ENCODE measurements at regions not wholly inside any gene's neighbourhood (a gene's known extent, or its start where the extent isn't known, plus 50 kb on each side); places are given as distances from the start of the nearest gene placed in this dataset.

DNA sequence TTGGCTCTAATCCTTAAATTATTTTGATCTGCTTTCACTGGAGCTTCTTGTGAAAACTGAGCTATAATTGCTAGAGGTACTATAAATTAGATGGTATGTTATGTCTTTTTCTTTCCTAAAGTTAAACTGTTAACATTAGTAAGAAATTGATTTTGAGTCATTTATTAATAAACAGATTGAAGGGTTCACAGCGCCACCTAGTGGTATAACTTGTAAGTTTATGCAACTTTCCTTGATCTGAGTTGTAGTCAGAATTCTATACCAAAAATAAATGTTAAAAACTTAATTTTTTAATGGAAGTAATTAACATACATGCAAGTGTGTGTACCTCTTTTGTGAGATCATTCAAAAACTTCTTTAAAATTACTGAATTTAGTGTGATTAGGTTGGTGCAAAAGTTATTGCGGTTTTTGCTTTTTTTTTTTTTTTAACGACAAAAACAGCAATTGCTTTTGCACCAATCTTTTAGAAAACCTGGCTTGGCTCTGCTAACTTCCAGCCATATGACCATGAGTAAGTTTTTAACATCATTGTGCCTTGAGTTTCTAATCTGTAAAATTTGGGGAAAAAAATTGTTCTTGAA lies 151.5 kb downstream of the CENPC start:
- TF ChIP-seq, protein P1, sequence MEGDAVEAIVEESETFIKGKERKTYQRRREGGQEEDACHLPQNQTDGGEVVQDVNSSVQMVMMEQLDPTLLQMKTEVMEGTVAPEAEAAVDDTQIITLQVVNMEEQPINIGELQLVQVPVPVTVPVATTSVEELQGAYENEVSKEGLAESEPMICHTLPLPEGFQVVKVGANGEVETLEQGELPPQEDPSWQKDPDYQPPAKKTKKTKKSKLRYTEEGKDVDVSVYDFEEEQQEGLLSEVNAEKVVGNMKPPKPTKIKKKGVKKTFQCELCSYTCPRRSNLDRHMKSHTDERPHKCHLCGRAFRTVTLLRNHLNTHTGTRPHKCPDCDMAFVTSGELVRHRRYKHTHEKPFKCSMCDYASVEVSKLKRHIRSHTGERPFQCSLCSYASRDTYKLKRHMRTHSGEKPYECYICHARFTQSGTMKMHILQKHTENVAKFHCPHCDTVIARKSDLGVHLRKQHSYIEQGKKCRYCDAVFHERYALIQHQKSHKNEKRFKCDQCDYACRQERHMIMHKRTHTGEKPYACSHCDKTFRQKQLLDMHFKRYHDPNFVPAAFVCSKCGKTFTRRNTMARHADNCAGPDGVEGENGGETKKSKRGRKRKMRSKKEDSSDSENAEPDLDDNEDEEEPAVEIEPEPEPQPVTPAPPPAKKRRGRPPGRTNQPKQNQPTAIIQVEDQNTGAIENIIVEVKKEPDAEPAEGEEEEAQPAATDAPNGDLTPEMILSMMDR (conservative IDR thresholded peaks at IDR 0.05 in 1 of 2, IDR thresholded peaks at IDR 0.05 in 1 of 2; ENCODE audit: extremely low read depth in 1 of 2, insufficient read depth in 1 of 2, low read depth in 1 of 2, low read length in 2 of 2), result peak; percentile 55 to 67
- no peak for TF ChIP-seq EZH2 (IDR thresholded peaks at IDR 0.05; ENCODE audit: borderline replicate concordance, low read length)
